IPS-18a (cell line): ENCODE measurements at regions not wholly inside any gene's neighbourhood (a gene's known extent, or its start where the extent isn't known, plus 50 kb on each side); places are given as distances from the start of the nearest gene placed in this dataset.
"Not testable (repeated sequence)": the region's sequence is repeated elsewhere in the genome, so short reads cannot be mapped to it uniquely, and the experiment has no call there.

Source experiments
- H3K27ac ChIP-seq: one replicate; pipeline ENCODE4 v1.5.1; 2013; ENCODE audit warnings: low read length
- H3K27me3 ChIP-seq: one replicate; pipeline ENCODE4 v1.6.1; 2013; ENCODE audit warnings: mild to moderate bottlenecking, low read length; ENCODE audit not compliant: control insufficient read depth, insufficient read depth
- H3K36me3 ChIP-seq: one replicate; pipeline ENCODE4 v1.6.1; 2013; ENCODE audit warnings: low read depth, low read length; ENCODE audit not compliant: control insufficient read depth
- H3K4me1 ChIP-seq: one replicate; pipeline ENCODE4 v1.6.1; 2013; ENCODE audit warnings: low read depth, low read length; ENCODE audit not compliant: control insufficient read depth
- H3K4me3 ChIP-seq: one replicate; pipeline ENCODE4 v1.5.1; 2013; ENCODE audit warnings: low read length
- H3K9ac ChIP-seq: one replicate; pipeline ENCODE4 v1.6.1; 2013; ENCODE audit warnings: mild to moderate bottlenecking, low read length, moderate library complexity
- H3K9me3 ChIP-seq: one replicate; pipeline ENCODE4 v1.6.1; 2013; ENCODE audit warnings: low read depth, low read length; ENCODE audit not compliant: control insufficient read depth

DNA sequence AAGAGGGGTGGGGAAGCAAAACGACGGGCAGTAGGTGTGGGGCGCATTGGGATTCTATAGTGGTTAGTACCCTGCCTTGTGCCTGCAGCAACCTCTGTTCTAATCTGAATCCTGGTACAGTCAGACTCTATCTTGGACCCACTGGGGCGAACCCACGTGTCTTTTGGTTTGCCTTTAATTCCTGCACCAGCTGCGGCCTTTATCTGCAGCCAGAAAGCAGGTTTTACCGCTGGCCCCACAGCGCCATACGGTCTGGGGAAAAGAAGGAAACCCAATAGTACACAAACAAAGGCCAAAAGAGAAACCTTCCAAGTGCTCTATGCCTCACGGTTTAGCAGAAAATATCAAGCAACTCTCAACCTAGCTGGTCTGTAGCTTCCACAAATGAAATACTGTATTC is 118.2 kb downstream of the PPIAL4A start:
- H3K27me3 ChIP-seq, H3K36me3 ChIP-seq, H3K27ac ChIP-seq, H3K9me3 ChIP-seq, H3K4me3 ChIP-seq, H3K9ac ChIP-seq, H3K4me1 ChIP-seq: not testable (repeated sequence)

DNA sequence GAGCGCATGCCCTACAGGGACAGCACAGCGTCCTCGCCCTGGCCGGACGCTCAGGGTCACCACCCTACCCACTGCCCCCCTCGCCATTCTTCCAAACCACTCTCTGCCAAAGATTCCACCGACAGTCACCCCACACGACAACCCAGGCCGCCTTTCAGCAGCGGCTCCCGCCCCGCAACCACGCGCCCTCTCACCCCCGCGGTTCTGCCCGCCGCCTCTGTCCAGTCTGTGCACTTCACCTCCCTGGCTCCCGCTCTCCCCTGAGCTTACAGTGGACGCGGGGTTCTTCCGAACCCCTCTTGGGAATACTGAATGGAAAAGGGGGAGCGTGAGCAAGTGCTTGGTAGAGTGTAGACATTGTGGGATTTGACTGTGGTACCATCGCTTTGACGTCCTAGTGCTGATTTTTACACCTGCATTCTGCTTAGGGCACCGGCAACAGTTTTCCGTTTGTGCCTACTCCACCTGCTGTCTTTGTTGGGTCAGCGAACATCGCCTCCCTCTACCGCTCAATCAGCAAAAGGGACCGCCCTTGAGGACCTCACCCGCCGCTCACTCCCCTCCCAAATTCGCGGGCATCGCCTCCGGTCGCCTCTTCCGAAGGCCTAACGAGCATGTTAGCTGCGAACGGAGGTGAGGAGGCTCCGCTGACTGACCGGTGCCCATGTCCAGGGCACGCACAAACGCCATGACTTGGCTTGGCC is 119.1 kb downstream of the PPIAL4A start:
- not testable (repeated sequence) for H3K36me3 ChIP-seq, H3K9me3 ChIP-seq, H3K4me3 ChIP-seq, H3K4me1 ChIP-seq, H3K9ac ChIP-seq, H3K27ac ChIP-seq, H3K27me3 ChIP-seq

DNA sequence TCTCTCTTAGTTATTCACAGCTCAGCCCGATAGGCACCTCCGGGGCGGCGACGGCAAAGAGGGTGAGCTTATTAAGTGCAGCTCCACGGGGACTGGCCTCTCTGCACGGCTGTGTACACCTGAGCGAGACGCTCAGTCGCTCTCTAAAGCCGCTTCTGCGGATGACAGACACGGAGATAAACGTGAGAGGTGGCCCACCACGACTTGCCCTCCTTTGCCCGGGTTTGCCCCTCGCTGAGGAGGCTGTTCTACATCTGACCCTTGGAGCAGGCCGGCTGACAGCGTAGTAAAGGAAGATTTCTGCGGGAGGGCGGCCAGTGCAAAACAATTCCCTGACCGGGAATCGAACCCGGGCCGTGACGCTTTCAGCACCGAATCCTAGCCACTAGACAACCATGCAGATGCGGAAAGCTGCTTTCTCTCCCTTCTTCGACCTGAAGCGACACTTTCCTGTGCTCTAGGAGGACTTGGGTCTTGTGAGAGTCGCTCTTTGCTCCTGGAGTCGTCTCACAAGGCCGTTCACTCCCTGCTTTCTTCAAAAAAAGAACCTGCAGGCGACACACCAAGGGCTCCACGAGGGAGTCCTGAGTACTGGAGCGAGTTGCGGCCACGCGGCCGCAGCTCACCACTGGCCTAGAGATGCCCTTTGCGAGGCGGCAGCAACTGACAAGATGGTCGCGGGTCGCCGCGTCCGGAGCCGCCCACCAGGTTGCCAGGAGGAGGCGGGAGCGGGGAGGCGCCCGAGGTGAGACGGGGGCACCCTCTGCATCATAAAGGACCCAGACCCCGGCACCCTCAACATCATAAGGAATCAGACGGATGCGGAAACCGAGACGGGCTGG is 119.9 kb downstream of the PPIAL4A start:
- H3K36me3 ChIP-seq, H3K4me1 ChIP-seq, H3K27me3 ChIP-seq, H3K27ac ChIP-seq, H3K9me3 ChIP-seq, H3K4me3 ChIP-seq, H3K9ac ChIP-seq: not testable (repeated sequence)

DNA sequence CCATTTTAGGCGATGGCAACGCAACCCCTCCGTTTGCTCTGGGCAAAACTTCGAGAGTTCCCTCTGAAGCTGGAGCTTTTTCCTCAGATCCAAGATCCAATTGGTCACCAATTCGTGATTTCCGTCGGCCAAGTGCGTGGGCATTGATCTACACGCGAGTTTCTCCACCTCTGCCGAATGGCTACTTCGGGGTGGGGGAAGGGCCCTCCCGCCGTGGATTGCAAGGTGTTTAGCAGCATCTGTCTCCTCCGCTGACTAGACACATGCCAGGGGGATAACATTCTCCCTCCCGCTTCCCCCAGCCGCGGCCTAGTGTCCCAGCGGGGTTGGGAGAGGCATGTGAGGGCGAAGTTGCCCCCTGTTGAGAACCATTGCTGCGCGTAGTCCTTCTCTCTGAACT is 120.6 kb downstream of the PPIAL4A start:
- H3K4me1 ChIP-seq, H3K27me3 ChIP-seq, H3K27ac ChIP-seq, H3K4me3 ChIP-seq, H3K36me3 ChIP-seq, H3K9ac ChIP-seq, H3K9me3 ChIP-seq: not testable (repeated sequence)

DNA sequence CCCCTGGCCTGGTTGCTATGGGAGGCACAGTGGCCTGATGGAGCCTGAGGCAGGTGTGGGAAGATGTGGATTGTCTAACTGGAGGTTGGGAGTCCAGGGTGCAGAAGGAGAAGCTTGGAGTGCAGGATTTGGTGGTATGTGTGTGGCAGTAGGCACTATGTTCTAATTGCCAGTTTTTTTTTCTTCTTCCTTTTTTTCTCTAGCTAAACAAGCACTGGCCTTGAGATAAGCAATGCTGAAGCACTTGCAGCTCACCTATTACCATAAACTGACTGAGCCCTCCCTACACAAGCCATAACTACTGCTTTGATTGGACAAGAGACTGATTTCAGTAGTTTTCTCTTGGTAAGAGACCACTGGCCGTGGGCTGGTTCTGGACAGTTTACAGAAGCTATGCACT is 123.6 kb downstream of the PPIAL4A start:
- not testable (repeated sequence) for H3K4me1 ChIP-seq, H3K9ac ChIP-seq, H3K36me3 ChIP-seq, H3K4me3 ChIP-seq, H3K27me3 ChIP-seq, H3K27ac ChIP-seq, H3K9me3 ChIP-seq

DNA sequence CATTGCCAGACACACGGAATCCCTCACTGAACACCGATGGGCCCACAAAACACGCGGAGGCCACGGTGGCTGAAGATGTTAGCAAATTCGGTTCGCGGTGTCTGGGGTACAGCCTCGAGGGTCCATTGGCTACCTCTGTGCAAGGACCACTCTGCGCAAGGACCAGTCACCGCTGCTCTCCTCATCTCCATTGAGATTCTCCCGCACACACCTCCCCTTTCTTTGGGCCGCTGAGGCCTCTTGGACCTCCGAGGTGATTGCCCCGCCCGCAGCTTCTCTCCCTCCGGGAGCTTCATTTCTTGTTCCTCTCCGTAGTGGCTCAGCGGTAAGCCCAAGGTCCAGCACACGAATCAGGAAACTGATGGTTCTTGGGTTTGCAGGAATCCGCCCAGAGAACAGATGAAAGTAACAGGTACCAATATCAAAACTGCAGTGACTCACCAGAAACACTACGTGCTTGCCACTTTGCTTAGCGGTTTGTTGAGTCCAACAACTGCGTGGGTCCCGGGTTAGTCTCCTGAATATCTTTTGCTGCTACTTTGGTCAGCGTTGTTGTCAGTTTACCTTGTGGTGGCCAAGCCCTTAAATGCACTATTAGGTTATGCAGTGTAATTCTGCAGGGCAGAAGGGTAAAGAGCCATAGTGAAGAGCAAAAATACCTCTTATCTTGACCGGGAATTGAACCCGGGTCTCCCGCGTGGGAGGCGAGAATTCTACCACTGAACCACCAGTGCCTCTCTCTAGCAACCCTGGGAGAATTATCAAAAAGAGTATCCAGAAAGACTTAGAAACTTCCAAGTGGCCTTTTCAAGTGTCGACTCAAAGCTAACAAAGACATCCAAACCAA is 126.8 kb downstream of the PPIAL4A start:
- not testable (repeated sequence) for H3K27me3 ChIP-seq, H3K4me3 ChIP-seq

DNA sequence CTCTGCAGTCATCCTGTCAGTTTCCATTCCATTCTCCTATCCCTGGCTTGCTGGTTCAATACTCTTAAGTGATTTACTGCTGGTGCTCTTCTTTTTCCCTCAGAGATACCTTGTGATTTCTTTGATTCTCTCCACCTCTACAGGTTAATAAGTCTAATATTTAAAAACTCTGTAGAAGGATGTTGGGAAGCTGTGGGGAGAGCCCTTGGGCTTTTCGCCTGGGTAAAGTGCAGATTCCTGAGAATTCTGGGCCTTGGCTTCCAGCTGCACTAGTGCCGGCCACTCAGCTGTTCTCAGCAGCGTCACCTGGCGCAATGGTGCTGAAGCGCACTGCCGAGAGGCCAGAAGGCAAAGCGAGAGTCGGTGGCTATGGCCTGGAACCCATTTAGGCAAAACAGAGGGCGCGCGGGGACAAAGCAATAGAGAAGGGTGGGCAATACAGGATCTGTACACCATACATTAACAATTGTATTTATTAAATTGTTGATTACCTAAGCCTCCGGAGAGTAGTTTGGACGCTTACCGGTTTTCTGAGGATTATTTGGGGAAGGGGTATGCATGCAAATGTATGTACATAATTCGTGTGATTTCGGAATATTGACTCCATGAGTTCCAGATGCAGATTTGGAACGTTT is 130.3 kb downstream of the PPIAL4A start:
- H3K27ac ChIP-seq, H3K27me3 ChIP-seq, H3K4me1 ChIP-seq, H3K9me3 ChIP-seq, H3K9ac ChIP-seq, H3K36me3 ChIP-seq: not testable (repeated sequence)
- peak overlapping the region; percentile 21 for H3K4me3 ChIP-seq

More for the DNA sequence above, 126.8 kb downstream of the PPIAL4A start:
- not testable (repeated sequence) for H3K4me1 ChIP-seq, H3K9me3 ChIP-seq, H3K36me3 ChIP-seq, H3K9ac ChIP-seq, H3K27ac ChIP-seq

DNA sequence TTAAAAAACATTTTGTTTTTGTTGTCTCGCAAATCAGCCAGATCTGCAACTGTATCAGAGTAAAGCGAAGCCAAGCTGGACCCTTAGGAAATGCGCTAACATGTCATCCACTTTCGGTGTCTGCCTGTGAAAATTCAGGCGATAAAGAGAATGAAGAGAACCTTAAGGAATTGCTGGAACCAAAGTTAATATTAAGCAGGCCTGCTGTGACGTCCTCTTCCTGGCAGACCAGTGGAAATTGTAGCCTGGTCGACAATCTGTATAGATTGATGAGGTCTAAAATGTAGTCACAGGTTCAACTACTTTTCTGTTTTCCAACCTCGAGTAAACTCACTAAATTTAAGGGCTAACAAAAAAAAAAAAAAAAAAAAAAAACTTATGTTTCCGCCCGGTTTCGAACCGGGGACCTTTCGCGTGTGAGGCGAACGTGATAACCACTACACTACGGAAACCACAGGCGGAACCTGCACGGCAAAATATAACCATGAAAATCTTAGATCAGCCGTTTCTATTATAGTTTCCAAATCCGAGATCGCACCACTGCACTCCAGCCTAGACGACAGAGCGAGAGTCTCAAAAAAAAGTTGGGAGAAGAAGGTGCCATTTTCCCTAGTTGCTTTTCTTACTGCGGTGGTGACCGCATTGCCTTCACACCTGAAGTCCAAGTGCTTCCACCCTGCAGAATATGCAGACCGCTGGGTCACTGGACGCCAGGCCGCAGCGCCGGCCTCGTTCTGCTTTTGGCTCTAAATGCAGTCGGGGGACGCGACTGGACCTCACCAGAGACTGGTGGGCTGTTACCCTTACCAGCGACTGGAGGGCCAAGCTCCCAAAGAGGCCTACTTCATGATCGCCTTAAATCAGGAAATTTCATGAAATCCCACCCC is 131.0 kb downstream of the PPIAL4A start:
- not testable (repeated sequence) for H3K9ac ChIP-seq, H3K27me3 ChIP-seq, H3K9me3 ChIP-seq, H3K27ac ChIP-seq, H3K4me1 ChIP-seq, H3K36me3 ChIP-seq
- H3K4me3 ChIP-seq: peak overlapping the region; percentile 54

DNA sequence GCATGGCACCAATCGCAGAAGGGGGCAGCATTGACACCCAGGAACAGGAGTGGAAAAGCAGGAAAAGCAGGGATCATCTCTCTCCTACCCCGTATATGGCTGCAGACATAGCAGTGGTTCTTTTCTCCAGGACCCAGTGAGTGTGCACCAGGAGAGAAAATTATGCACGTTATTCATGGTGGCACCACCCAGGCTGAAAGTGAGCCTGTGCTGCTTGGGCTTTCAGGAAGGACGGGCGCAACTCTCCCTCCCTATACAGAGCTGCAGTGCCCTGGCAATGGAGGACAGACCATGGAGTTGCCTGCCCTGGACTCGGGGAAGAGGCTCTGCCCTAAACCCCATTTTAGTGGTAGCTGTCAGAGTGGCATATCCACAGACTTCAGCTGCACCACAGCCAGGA is 132.1 kb downstream of the PPIAL4A start:
- H3K4me3 ChIP-seq: peak overlapping the region; percentile 54
- not testable (repeated sequence) for H3K9ac ChIP-seq, H3K27ac ChIP-seq, H3K36me3 ChIP-seq, H3K27me3 ChIP-seq, H3K9me3 ChIP-seq, H3K4me1 ChIP-seq

DNA sequence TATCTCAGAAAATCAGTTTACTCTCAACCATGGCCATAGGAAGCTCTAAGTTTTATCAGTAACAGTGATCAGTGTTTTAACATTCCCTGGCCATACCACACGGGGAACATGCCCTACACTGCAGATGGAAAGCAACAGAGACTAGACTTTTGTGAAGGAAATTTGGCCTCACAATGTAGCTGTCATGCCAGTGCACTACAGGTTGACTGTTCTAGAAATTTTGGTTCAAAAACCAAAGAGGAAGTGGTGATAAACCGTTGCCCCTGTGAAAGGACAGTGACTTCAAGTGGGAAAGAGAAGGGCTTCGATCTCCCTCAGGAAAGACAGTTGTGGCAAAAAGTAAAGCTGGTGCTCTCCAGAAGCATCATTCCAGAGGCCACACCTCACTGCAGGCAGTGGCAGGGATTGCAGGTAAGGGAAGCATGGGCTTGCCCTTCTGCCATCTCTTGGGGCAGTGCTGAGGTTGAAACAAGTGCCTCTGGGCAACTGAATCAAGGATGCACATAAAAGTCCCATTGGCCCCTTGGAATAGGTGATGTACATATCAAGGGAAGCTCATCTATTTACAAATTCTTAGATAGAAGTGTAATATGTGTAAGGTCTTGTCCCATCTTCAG is 143.4 kb downstream of the PPIAL4A start:
- H3K4me1 ChIP-seq, H3K27me3 ChIP-seq, H3K4me3 ChIP-seq, H3K9me3 ChIP-seq, H3K36me3 ChIP-seq, H3K9ac ChIP-seq, H3K27ac ChIP-seq: not testable (repeated sequence)
